Spleen (tissue), 11 donors: ENCODE measurements at regions not wholly inside any gene's neighbourhood (a gene's known extent, or its start where the extent isn't known, plus 50 kb on each side); places are given as distances from the start of the nearest gene placed in this dataset.
"Not testable (repeated sequence)": the region's sequence is repeated elsewhere in the genome, so short reads cannot be mapped to it uniquely, and the experiment has no call there.

ENCODE experiments used
- DNase-seq: peaks from one replicate; pipeline ENCODE4 v3.0.0-alpha.2; 2020
- H3K27ac ChIP-seq, 8 donors: fragments of 200-600 bp; sonication (generic) in 7 of 8; 1 replicate in 4 of 8; 2 replicates in 4 of 8; pipeline versions ENCODE4 v1.5.0 to v1.8.0; 2016 to 2021; ENCODE audit warnings: inconsistent platforms in 4 of 8, mild to moderate bottlenecking in 4 of 8, moderate library complexity in 1 of 8
- H3K27me3 ChIP-seq, 7 donors: fragments of 200-600 bp; sonication (generic) in 6 of 7; replicated peaks in 1 of 7; 1 replicate in 4 of 7; 2 replicates in 3 of 7; pipeline versions ENCODE4 v1.5.0 to v1.8.0; 2016 to 2021; ENCODE audit warnings: inconsistent platforms in 3 of 7, mild to moderate bottlenecking in 1 of 7
- H3K36me3 ChIP-seq, 6 donors: fragments of 200-600 bp; sonication (generic) in 5 of 6; 1 replicate in 4 of 6; 2 replicates in 2 of 6; pipeline versions ENCODE4 v1.5.0 to v1.8.0; 2016 to 2021; ENCODE audit warnings: inconsistent platforms in 2 of 6
- H3K4me1 ChIP-seq, 6 donors: fragments of 200-600 bp; sonication (generic) in 5 of 6; 1 replicate in 3 of 6; 2 replicates in 3 of 6; pipeline versions ENCODE4 v1.5.0 to v1.8.0; 2016 to 2021; ENCODE audit warnings: inconsistent platforms in 3 of 6
- H3K4me3 ChIP-seq, 8 donors: fragments of 200-600 bp; sonication (generic) in 7 of 8; 1 replicate in 4 of 8; 2 replicates in 4 of 8; pipeline versions ENCODE4 v1.5.0 to v1.8.0; 2016 to 2021; ENCODE audit warnings: inconsistent platforms in 4 of 8, mild to moderate bottlenecking in 4 of 8, moderate library complexity in 2 of 8
- H3K9me3 ChIP-seq, 8 donors: fragments of 200-600 bp; sonication (generic) in 7 of 8; 1 replicate in 4 of 8; 2 replicates in 4 of 8; pipeline versions ENCODE4 v1.5.0 to v1.8.0; 2016 to 2021; ENCODE audit warnings: inconsistent platforms in 4 of 8
- CTCF ChIP-seq, 11 experiments: fragments of 200-600 bp in 7 of 11; fragments of 450-650 bp in 4 of 11; sonication (generic) in 4 of 11; IDR thresholded peaks in 8 of 11; conservative IDR thresholded peaks in 3 of 11; 1 replicate in 7 of 11; 2 replicates in 4 of 11; pipeline versions ENCODE4 v1.4.0 to v1.8.0; 2016 to 2021; ENCODE audit warnings: antibody characterized with exemption in 11 of 11, inconsistent platforms in 4 of 11, mild to moderate bottlenecking in 1 of 11
- POLR2A ChIP-seq, 3 donors: fragments of 450-650 bp; IDR thresholded peaks; one replicate each; pipeline ENCODE4 v1.5.1; 2017; ENCODE audit warnings: antibody characterized with exemption in 3 of 3, mild to moderate bottlenecking in 1 of 3
- POLR2AphosphoS5 ChIP-seq, 3 donors: sonication (generic); formaldehyde crosslinking; IDR thresholded peaks; one replicate each; pipeline ENCODE4 v1.5.1; 2017; ENCODE audit warnings: antibody characterized with exemption in 3 of 3
- WGBS, 5 donors: extraction: QIAGEN DNeasy Blood & Tissue Kit in 3 of 5; methylation state at CpG; one replicate each; pipeline versions ENCODE4 v1.1.5 to v1.1.7; 2013 to 2018; 5-methylcytosine and 5-hydroxymethylcytosine counted together
- intact Hi-C: fragments of 100-400 bp; cut with DNase I; formaldehyde crosslinking; loops from one replicate; pipeline ENCODE4 v1.15.0; 2023; ENCODE audit warnings: low total_unique reads
- donor health status: healthy with polysubstance abuse.
- donor health status: DM: no; HTN: no; CAD: no; lungs with moderate emphysema.
- donor health status: DM: no; HTN: no; CAD: no.
- donor health status: Bipolar disorder and iron deficiency.
- donor health status: healthy.
- donor health status: DM: no; HTN: no; CAD: no.
- donor health status: DM: yes; HTN: yes; CAD: no.

- Histone ChIP-seq H3K4me1 (no peaks in the 10 kb centered on the region), H3K9me3 (no peaks in the 10 kb centered on the region), H3K36me3 (no peaks in the 10 kb centered on the region), H3K4me3 (no peak overlapping the region), H3K27me3 (no peaks in the 10 kb centered on the region), H3K27ac (no peak overlapping the region)
- intact Hi-C loops: no loop called here
- TF ChIP-seq POLR2A (IDR thresholded peaks at IDR 0.05) (no peak), CTCF (IDR thresholded peaks at IDR 0.05 in 8 of 11, conservative IDR thresholded peaks at IDR 0.05 in 3 of 11) (no peak), POLR2AphosphoS5 (IDR thresholded peaks at IDR 0.05) (no peak)
- WGBS, 5 donors: 55 to 72% (median 67%) methylated on average over 3 of the region's 3 CpGs
- no peak for DNase-seq
Observed at GRCh38 chr9:1890816-1891215, 124.3 kb upstream of the SMARCA2 start.

- WGBS, 5 donors: 75 to 90% (median 79%) methylated on average over 6 of the region's 6 CpGs
- intact Hi-C loops, H3K4me1 ChIP-seq, DNase-seq, H3K4me3 ChIP-seq, H3K27ac ChIP-seq, H3K27me3 ChIP-seq, H3K36me3 ChIP-seq: not testable (repeated sequence)
- H3K9me3 ChIP-seq: peaks cover 3 to 55% (median 45%) of the 10 kb centered on the region in 8 donors
Observed at GRCh38 chr9:1903080-1903704, 112.0 kb upstream of the SMARCA2 start.

GRCh38 chr9:1907465-1907864 lies 107.7 kb upstream of the SMARCA2 start:
- TF ChIP-seq CTCF (IDR thresholded peaks at IDR 0.05 in 8 of 11, conservative IDR thresholded peaks at IDR 0.05 in 3 of 11) (no peak), POLR2A (IDR thresholded peaks at IDR 0.05) (no peak), POLR2AphosphoS5 (IDR thresholded peaks at IDR 0.05) (no peak)
- no peaks in the 10 kb centered on the region for H3K4me1 ChIP-seq
- H3K9me3 ChIP-seq: peaks cover 3 to 30% (median 27%) of the 10 kb centered on the region in 8 donors
- H3K27ac ChIP-seq: no peak overlapping the region
- H3K27me3 ChIP-seq: no peaks in the 10 kb centered on the region
- no peaks in the 10 kb centered on the region for H3K36me3 ChIP-seq
- no peak overlapping the region for H3K4me3 ChIP-seq
- 84 to 92% (median 89%) methylated on average over 1 of the region's 1 CpG for WGBS, 5 donors
- intact Hi-C loops: no loop called here
- DNase-seq: no peak

GRCh38 chr9:1909322-1909721 lies 105.8 kb upstream of the SMARCA2 start:
- Histone ChIP-seq H3K27me3 (no peaks in the 10 kb centered on the region), H3K9me3 (peaks cover 0 to 14% (median 9%) of the 10 kb centered on the region in 8 donors), H3K4me3 (no peak overlapping the region), H3K27ac (no peak overlapping the region), H3K4me1 (no peaks in the 10 kb centered on the region), H3K36me3 (no peaks in the 10 kb centered on the region)
- TF ChIP-seq POLR2A (IDR thresholded peaks at IDR 0.05) (no peak), POLR2AphosphoS5 (IDR thresholded peaks at IDR 0.05) (no peak), CTCF (IDR thresholded peaks at IDR 0.05 in 8 of 11, conservative IDR thresholded peaks at IDR 0.05 in 3 of 11) (no peak)
- WGBS, 5 donors: 65 to 80% (median 78%) methylated on average over 2 of the region's 2 CpGs
- DNase-seq: no peak
- intact Hi-C loops: no loop called here
